Left lung (tissue), 4 donors: ENCODE measurements at regions not wholly inside any gene's neighbourhood (a gene's known extent, or its start where the extent isn't known, plus 50 kb on each side); places are given as distances from the start of the nearest gene placed in this dataset.

Experiments used
- ATAC-seq: fragments of 200-7000 bp; cut with Tn5 transposase; one replicate; pipeline ENCODE4 v1.9.1; 2020; ENCODE audit warnings: moderate library complexity
- DNase-seq, 4 donors: peaks; one replicate each; pipeline ENCODE4 v3.0.0-alpha.2; 2013 to 2020
- H3K27ac ChIP-seq, 2 donors: fragments of 200-600 bp; sonication (generic) in 1 of 2; one replicate each; pipeline versions ENCODE4 v1.5.0 to v1.8.0; 2020 to 2021
- H3K27me3 ChIP-seq, 2 donors: fragments of 200-600 bp; sonication (generic) in 1 of 2; one replicate each; pipeline versions ENCODE4 v1.5.0 to v1.8.0; 2020 to 2021
- H3K36me3 ChIP-seq, 2 donors: fragments of 200-600 bp; sonication (generic) in 1 of 2; one replicate each; pipeline versions ENCODE4 v1.5.0 to v1.8.0; 2020 to 2021
- H3K4me1 ChIP-seq, 2 donors: fragments of 200-600 bp; one replicate each; pipeline ENCODE4 v1.8.0; 2021
- H3K4me3 ChIP-seq, 2 donors: fragments of 200-600 bp; sonication (generic) in 1 of 2; one replicate each; pipeline versions ENCODE4 v1.5.0 to v1.8.0; 2020 to 2021; ENCODE audit warnings: mild to moderate bottlenecking in 1 of 2
- H3K9me3 ChIP-seq, 2 donors: fragments of 200-600 bp; sonication (generic) in 1 of 2; one replicate each; pipeline versions ENCODE4 v1.5.0 to v1.8.0; 2020 to 2021
- intact Hi-C, 2 donors: fragments of 100-400 bp; cut with DNase I; formaldehyde crosslinking; loops; one replicate each; pipeline versions ENCODE4 v1.11.2 to v1.14.2; 2022
- TF ChIP-seq, protein P1 (sequence below), 2 donors: fragments of 200-600 bp; sonication (generic) in 1 of 2; IDR thresholded peaks; one replicate each; pipeline versions ENCODE4 v1.5.0 to v1.8.0; 2021; ENCODE audit warnings: antibody characterized with exemption in 2 of 2
- donor health status: DM: no; HTN: yes; CAD: no.
- donor health status: DM: no; HTN: no; CAD: no.

DNA sequence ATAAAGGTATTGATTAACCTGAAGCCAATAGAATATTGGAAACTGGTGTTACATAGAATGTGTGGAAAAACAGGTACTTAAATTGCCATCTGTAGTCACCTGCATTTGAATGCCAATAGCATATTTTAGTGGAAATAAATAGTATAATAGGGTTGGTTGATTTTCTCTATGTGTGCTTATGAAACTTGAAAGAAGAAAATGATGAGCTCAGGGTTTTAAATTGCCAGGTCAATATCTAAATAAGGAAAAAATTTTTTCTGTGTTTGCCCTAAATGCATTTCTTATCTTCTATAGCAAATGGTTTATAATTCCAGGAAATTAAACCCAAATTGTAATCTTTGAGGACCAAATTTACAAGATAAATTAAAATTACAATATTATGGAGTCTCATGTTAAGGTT lies 626.6 kb downstream of the CDH8 start:
- no peaks in the 10 kb centered on the region for H3K27me3 ChIP-seq
- no peak for ATAC-seq
- no peak overlapping the region for H3K27ac ChIP-seq
- H3K4me3 ChIP-seq, result no peak overlapping the region
- no peaks in the 10 kb centered on the region for H3K9me3 ChIP-seq
- TF ChIP-seq, protein P1, sequence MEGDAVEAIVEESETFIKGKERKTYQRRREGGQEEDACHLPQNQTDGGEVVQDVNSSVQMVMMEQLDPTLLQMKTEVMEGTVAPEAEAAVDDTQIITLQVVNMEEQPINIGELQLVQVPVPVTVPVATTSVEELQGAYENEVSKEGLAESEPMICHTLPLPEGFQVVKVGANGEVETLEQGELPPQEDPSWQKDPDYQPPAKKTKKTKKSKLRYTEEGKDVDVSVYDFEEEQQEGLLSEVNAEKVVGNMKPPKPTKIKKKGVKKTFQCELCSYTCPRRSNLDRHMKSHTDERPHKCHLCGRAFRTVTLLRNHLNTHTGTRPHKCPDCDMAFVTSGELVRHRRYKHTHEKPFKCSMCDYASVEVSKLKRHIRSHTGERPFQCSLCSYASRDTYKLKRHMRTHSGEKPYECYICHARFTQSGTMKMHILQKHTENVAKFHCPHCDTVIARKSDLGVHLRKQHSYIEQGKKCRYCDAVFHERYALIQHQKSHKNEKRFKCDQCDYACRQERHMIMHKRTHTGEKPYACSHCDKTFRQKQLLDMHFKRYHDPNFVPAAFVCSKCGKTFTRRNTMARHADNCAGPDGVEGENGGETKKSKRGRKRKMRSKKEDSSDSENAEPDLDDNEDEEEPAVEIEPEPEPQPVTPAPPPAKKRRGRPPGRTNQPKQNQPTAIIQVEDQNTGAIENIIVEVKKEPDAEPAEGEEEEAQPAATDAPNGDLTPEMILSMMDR (IDR thresholded peaks at IDR 0.05), result no peak
- no peaks in the 10 kb centered on the region for H3K36me3 ChIP-seq
- DNase-seq, result no peak
- intact Hi-C loops, result no loop called here
- no peaks in the 10 kb centered on the region for H3K4me1 ChIP-seq

DNA sequence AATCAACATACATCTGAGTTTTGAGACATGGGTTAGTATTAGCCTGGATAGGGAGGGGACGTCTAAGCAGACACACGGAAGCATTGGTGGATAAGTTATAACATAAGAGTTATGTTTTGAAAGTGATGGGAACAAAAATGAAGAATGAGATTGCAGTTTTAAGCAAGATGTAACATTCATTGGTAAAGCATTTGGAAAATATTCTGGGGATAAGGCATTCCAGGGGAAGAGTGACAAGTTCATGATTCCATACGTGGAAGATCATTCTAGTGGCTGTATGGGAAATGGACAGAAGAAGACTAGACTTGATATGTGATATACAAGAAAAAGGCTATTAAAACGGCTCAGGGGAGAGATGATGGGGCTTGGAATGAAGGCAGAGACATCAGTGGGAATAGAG lies 632.9 kb downstream of the CDH8 start:
- no peak for DNase-seq
- no peak for ATAC-seq

DNA sequence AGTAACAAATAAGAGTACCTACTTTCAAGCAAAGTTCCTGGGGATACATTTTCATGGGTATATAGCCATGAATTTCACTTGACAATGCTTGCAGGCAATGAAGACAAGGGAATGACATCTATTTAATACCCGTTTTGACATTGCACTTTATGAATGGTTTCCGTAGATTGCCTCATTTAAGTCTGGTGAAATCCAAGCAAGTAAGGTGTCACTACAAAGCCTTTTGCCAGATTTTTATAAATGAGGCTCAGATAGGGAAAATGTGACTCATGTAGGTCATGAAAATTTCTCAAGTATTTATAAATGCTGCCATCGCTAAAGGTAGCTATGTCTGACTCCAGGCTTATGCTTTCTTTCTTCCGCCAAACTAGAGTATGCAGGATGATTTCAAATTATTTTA lies 644.3 kb downstream of the CDH8 start:
- ATAC-seq, result no peak
- no peaks in the 10 kb centered on the region for H3K36me3 ChIP-seq
- TF ChIP-seq, protein P1 (IDR thresholded peaks at IDR 0.05), result no peak
- DNase-seq, result no peak
- H3K27me3 ChIP-seq, result no peaks in the 10 kb centered on the region
- H3K9me3 ChIP-seq, result no peaks in the 10 kb centered on the region
- H3K27ac ChIP-seq, result no peak overlapping the region
- intact Hi-C loops, result no loop called here
- H3K4me1 ChIP-seq, result no peaks in the 10 kb centered on the region
- H3K4me3 ChIP-seq, result no peak overlapping the region

More for the DNA sequence above, 632.9 kb downstream of the CDH8 start:
- TF ChIP-seq, protein P1 (IDR thresholded peaks at IDR 0.05), result no peak
- intact Hi-C loops, result no loop called here
- Histone ChIP-seq H3K4me1 (no peaks in the 10 kb centered on the region), H3K27me3 (no peaks in the 10 kb centered on the region), H3K4me3 (no peak overlapping the region), H3K27ac (no peak overlapping the region), H3K9me3 (no peaks in the 10 kb centered on the region), H3K36me3 (no peaks in the 10 kb centered on the region)

DNA sequence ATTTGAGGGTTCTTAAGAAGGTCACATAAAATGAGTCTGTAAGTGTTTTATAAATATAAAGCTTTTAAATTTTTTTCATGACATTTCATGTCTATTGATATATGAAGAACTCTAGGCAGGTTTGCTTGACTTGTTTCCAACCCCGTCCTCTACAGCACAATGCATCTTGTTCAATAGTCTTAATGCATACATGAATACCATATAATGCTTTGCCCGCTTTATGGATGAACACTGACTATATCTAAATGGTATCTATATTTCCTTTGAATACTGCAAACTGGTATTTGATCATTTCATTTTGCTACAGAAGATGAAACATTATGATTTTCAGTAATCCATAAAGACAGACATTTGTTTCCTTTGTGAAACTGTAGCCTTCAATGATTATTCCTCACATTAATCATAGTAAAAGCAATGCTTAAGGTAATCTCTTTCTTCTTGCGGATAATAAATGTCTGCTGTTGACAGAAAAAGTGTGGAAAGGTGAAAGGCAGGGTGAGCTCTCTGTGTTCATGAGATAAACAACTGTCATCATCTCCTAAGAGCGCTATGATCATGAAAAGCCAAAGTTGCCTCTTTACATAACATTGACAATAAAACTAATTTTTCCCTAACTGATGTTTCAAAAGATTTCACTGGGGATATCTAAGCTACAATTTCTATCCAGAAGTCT lies 645.1 kb downstream of the CDH8 start:
- TF ChIP-seq, protein P1 (IDR thresholded peaks at IDR 0.05), result no peak

DNA sequence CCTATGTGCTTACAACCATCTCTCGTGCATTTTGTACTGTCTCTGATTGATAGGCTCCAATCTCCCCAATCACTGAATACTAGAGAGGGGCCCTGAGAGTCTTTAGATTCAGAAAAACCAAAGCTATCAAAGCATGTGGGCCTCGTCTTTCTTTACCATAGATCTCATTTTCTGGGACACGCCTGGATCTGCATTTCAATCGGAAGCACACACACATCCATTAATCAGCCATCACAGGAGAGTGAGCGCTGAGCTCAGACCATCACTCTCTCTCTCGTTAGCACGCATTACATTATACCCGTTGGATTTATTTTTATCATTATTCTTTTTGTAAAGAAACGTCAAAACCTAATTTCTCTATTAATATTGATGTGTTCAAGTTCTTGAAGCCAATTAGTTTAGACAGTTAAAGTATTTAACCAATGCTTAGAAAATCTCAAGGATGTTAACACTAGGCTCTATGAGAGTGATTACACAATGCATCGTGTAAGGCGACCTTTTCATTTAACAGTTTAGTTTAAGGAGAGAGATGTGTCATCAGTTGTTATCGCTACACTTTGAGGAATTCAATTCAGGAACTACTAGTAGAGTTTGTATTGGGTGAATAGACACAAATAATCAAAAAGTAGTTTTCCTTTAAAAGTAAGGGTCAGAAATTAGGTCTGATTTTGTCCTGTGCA lies 650.7 kb downstream of the CDH8 start:
- H3K4me3 ChIP-seq, result no peak overlapping the region
- no peak for DNase-seq

More for the DNA sequence above, 645.1 kb downstream of the CDH8 start:
- H3K4me3 ChIP-seq, result no peak overlapping the region
- ATAC-seq (no peak), DNase-seq (no peak)
- no peak overlapping the region for H3K27ac ChIP-seq
- intact Hi-C loops, result no loop called here
- no peaks in the 10 kb centered on the region for H3K36me3 ChIP-seq
- no peaks in the 10 kb centered on the region for H3K27me3 ChIP-seq
- no peaks in the 10 kb centered on the region for H3K9me3 ChIP-seq
- no peaks in the 10 kb centered on the region for H3K4me1 ChIP-seq

More for the DNA sequence above, 650.7 kb downstream of the CDH8 start:
- Histone ChIP-seq H3K9me3 (no peaks in the 10 kb centered on the region), H3K4me1 (no peaks in the 10 kb centered on the region), H3K27ac (no peak overlapping the region), H3K36me3 (no peaks in the 10 kb centered on the region), H3K27me3 (no peaks in the 10 kb centered on the region)
- intact Hi-C loops, result no loop called here
- ATAC-seq, result no peak
- TF ChIP-seq, protein P1 (IDR thresholded peaks at IDR 0.05), result no peak
